Stomach (tissue), 4 donors: ENCODE measurements at regions not wholly inside any gene's neighbourhood (a gene's known extent, or its start where the extent isn't known, plus 50 kb on each side); places are given as distances from the start of the nearest gene placed in this dataset.

ENCODE experiments used
- EP300 ChIP-seq: sonication (generic); formaldehyde crosslinking; IDR thresholded peaks from one replicate; pipeline ENCODE4 v1.6.1; 2017; ENCODE audit warnings: antibody characterized with exemption
- POLR2A ChIP-seq, 4 donors: fragments of 450-650 bp; IDR thresholded peaks; one replicate each; pipeline ENCODE4 v1.6.1; 2016; ENCODE audit warnings: antibody characterized with exemption in 4 of 4, control low read depth in 2 of 4, mild to moderate bottlenecking in 1 of 4, moderate library complexity in 1 of 4
- POLR2AphosphoS5 ChIP-seq, 3 donors: sonication (generic); formaldehyde crosslinking; IDR thresholded peaks; one replicate each; pipeline ENCODE4 v1.6.1; 2016; ENCODE audit warnings: antibody characterized with exemption in 3 of 3
- TF ChIP-seq, protein P1 (sequence below), 7 experiments: fragments of 450-650 bp in 4 of 7; fragments of 200-600 bp in 3 of 7; sonication (generic) in 3 of 7; IDR thresholded peaks; one replicate each; pipeline ENCODE4 v1.5.1; 2016 to 2019; ENCODE audit warnings: antibody characterized with exemption in 7 of 7, control low read depth in 2 of 7, mild to moderate bottlenecking in 1 of 7

DNA sequence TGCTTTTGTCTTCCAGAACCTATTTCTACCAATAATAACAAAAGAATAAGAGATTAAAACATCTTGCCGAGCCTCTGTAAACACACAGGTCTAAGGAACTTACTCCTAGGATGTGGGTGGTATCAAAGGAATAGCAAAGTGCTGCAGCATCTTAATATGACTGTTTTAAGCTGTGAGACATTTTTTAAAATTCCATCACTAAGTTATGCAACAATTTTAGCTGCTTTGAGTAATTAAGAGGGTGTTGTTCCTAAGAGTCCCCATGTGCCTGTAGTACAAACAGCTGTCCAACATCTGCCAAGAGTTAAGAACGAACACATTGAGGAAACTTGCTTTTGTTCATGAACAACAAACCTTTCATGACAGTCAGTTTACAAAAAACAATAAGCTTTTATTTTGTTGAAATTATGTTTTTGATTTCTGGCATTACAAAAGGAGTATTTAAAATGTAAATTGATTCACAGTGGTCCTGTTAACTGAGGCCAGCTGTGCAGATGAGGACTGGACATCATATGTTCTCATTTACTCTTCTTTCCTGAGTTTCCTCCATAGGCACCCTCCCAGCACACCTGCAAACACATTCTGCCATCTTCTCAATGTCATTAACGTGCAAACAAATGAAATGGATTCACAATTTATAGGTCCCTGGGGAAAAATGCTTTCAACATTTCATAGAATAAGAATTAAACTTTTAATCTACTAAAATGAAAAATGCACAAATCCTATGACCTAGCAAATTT is 337.3 kb upstream of the ARHGEF26 start:
- no peak for TF ChIP-seq POLR2A (IDR thresholded peaks at IDR 0.05)
- TF ChIP-seq, protein P1, sequence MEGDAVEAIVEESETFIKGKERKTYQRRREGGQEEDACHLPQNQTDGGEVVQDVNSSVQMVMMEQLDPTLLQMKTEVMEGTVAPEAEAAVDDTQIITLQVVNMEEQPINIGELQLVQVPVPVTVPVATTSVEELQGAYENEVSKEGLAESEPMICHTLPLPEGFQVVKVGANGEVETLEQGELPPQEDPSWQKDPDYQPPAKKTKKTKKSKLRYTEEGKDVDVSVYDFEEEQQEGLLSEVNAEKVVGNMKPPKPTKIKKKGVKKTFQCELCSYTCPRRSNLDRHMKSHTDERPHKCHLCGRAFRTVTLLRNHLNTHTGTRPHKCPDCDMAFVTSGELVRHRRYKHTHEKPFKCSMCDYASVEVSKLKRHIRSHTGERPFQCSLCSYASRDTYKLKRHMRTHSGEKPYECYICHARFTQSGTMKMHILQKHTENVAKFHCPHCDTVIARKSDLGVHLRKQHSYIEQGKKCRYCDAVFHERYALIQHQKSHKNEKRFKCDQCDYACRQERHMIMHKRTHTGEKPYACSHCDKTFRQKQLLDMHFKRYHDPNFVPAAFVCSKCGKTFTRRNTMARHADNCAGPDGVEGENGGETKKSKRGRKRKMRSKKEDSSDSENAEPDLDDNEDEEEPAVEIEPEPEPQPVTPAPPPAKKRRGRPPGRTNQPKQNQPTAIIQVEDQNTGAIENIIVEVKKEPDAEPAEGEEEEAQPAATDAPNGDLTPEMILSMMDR (IDR thresholded peaks at IDR 0.05): no peak
- TF ChIP-seq EP300: no peak
- no peak for TF ChIP-seq POLR2AphosphoS5 (IDR thresholded peaks at IDR 0.05)
